ENCODE measurements at regions not wholly inside any gene's neighbourhood (a gene's known extent, or its start where the extent isn't known, plus 50 kb on each side); places are given as distances from the start of the nearest gene placed in this dataset.

GRCh38 chr10:45075216-45075615 lies 74.5 kb downstream of the ZNF22 start:
- Histone ChIP-seq H3K4me2 (no peak overlapping the region), H4K20me1 (no peaks in the 10 kb centered on the region), H3K4me3 (no peak overlapping the region), H3K27ac (no peak overlapping the region), H3K36me3 (no peaks in the 10 kb centered on the region), H3K27me3 (no peaks in the 10 kb centered on the region), H3K9ac (no peak overlapping the region), H3K9me3 (replicated peaks in 1 of 11) (peaks cover 27 to 41% (median 37%) of the 10 kb centered on the region in 11 experiments), H3K4me1 (peaks cover 0 to 13% (median 0%) of the 10 kb centered on the region in 10 experiments; a peak in 7 of 20 replicates)
- no peak for TF ChIP-seq Cebpa-rat (IDR thresholded peaks at IDR 0.05)

- Histone ChIP-seq H3K4me3 (no peak overlapping the region), H3K27me3 (no peaks in the 10 kb centered on the region), H3K9me3 (replicated peaks in 1 of 11) (peaks cover 23 to 34% (median 31%) of the 10 kb centered on the region in 11 experiments), H3K36me3 (no peaks in the 10 kb centered on the region), H4K20me1 (no peaks in the 10 kb centered on the region), H3K9ac (no peak overlapping the region), H3K4me1 (peaks cover 0 to 13% (median 0%) of the 10 kb centered on the region in 10 experiments; a peak in 7 of 20 replicates), H3K27ac (no peak overlapping the region), H3K4me2 (no peak overlapping the region)
- TF ChIP-seq Cebpa-rat (IDR thresholded peaks at IDR 0.05), result no peak
These were observed 75.2 kb downstream of the ZNF22 start for GRCh38 chr10:45075826-45076380.

- TF ChIP-seq Cebpa-rat (IDR thresholded peaks at IDR 0.05), result no peak
- no peak overlapping the region for H3K9ac ChIP-seq
- peaks cover 15 to 25% (median 23%) of the 10 kb centered on the region in 11 experiments for H3K9me3 ChIP-seq (replicated peaks in 1 of 11)
- no peak overlapping the region for H3K27ac ChIP-seq
- H3K36me3 ChIP-seq, result no peaks in the 10 kb centered on the region
- H3K4me3 ChIP-seq, result no peak overlapping the region
- peaks cover 0 to 13% (median 0%) of the 10 kb centered on the region in 10 experiments; a peak in 7 of 20 replicates for H3K4me1 ChIP-seq
- H3K27me3 ChIP-seq, result no peaks in the 10 kb centered on the region
- no peaks in the 10 kb centered on the region for H4K20me1 ChIP-seq
- peak overlapping the region in 5 of 11 experiments; percentile 17 to 47 (median 43); a peak in 8 of 22 replicates for H3K4me2 ChIP-seq
These were observed 76.2 kb downstream of the ZNF22 start for GRCh38 chr10:45076891-45077290.

- H3K27me3 ChIP-seq, result no peaks in the 10 kb centered on the region
These were observed 79.6 kb downstream of the ZNF22 start for GRCh38 chr10:45080331-45080730.

GRCh38 chr10:45082176-45082575 lies 81.5 kb downstream of the ZNF22 start:
- TF ChIP-seq Cebpa-rat (IDR thresholded peaks at IDR 0.05), result no peak
- Histone ChIP-seq H3K9ac (no peak overlapping the region), H3K27me3 (no peaks in the 10 kb centered on the region), H3K4me1 (peaks cover 0 to 2% (median 0%) of the 10 kb centered on the region in 10 experiments; a peak in 5 of 20 replicates), H4K20me1 (no peaks in the 10 kb centered on the region), H3K36me3 (no peaks in the 10 kb centered on the region; a peak in 1 of 22 replicates), H3K4me2 (no peak overlapping the region), H3K4me3 (no peak overlapping the region), H3K9me3 (replicated peaks in 1 of 11) (peaks cover 10 to 18% (median 15%) of the 10 kb centered on the region in 11 experiments; a peak in 21 of 22 replicates), H3K27ac (no peak overlapping the region)

More at GRCh38 chr10:45080331-45080730, 79.6 kb downstream of the ZNF22 start:
- no peak overlapping the region for H3K27ac ChIP-seq
- no peaks in the 10 kb centered on the region for H4K20me1 ChIP-seq
- peaks cover 0 to 6% (median 5%) of the 10 kb centered on the region in 11 experiments; a peak in 16 of 22 replicates for H3K9me3 ChIP-seq (replicated peaks in 1 of 11)
- no peaks in the 10 kb centered on the region for H3K36me3 ChIP-seq
- no peak overlapping the region for H3K4me2 ChIP-seq
- H3K9ac ChIP-seq, result no peak overlapping the region
- H3K4me1 ChIP-seq, result peaks cover 0 to 13% (median 0%) of the 10 kb centered on the region in 10 experiments; a peak in 7 of 20 replicates
- H3K4me3 ChIP-seq, result no peak overlapping the region
- no peak for TF ChIP-seq Cebpa-rat (IDR thresholded peaks at IDR 0.05)

- no peaks in the 10 kb centered on the region for H4K20me1 ChIP-seq
- H3K4me1 ChIP-seq, result peaks cover 0 to 29% (median 19%) of the 10 kb centered on the region in 10 experiments; a peak in 17 of 20 replicates
- no peaks in the 10 kb centered on the region for H3K27me3 ChIP-seq
- H3K4me2 ChIP-seq, result peak overlapping the region in 9 of 11 experiments; percentile 33 to 81 (median 67); a peak in 16 of 22 replicates
- no peak for TF ChIP-seq Cebpa-rat (IDR thresholded peaks at IDR 0.05)
- no peak overlapping the region for H3K27ac ChIP-seq
- 0 out of 22 replicates have a peak, but pooled peaks cover 0 to 5% (median 0%) of the 10 kb centered on the region in 11 experiments for H3K9me3 ChIP-seq (replicated peaks in 1 of 11)
- no peak overlapping the region for H3K4me3 ChIP-seq
- H3K9ac ChIP-seq, result no peak overlapping the region
- H3K36me3 ChIP-seq, result no peaks in the 10 kb centered on the region
These were observed 91.2 kb downstream of the ZNF22 start for GRCh38 chr10:45091968-45092367.

GRCh38 chr10:45093945-45094344 lies 93.2 kb downstream of the ZNF22 start:
- TF ChIP-seq Cebpa-rat (IDR thresholded peaks at IDR 0.05), result no peak
- Histone ChIP-seq H3K27ac (no peak overlapping the region), H4K20me1 (no peaks in the 10 kb centered on the region), H3K36me3 (no peaks in the 10 kb centered on the region), H3K9me3 (replicated peaks in 1 of 11) (0 out of 22 replicates have a peak, but pooled peaks cover 0 to 5% (median 0%) of the 10 kb centered on the region in 11 experiments), H3K4me2 (no peak overlapping the region), H3K9ac (no peak overlapping the region), H3K4me3 (no peak overlapping the region), H3K4me1 (peaks cover 0 to 29% (median 19%) of the 10 kb centered on the region in 10 experiments; a peak in 17 of 20 replicates), H3K27me3 (no peaks in the 10 kb centered on the region)

GRCh38 chr10:45095286-45095685 lies 94.6 kb downstream of the ZNF22 start:
- Histone ChIP-seq H3K36me3 (no peaks in the 10 kb centered on the region), H4K20me1 (no peaks in the 10 kb centered on the region), H3K4me1 (peaks cover 0 to 22% (median 19%) of the 10 kb centered on the region in 10 experiments; a peak in 17 of 20 replicates), H3K27me3 (no peaks in the 10 kb centered on the region), H3K9ac (no peak overlapping the region), H3K4me3 (no peak overlapping the region), H3K9me3 (replicated peaks in 1 of 11) (0 out of 22 replicates have a peak, but pooled peaks cover 0 to 5% (median 0%) of the 10 kb centered on the region in 11 experiments), H3K4me2 (no peak overlapping the region), H3K27ac (no peak overlapping the region)
- no peak for TF ChIP-seq Cebpa-rat (IDR thresholded peaks at IDR 0.05)

GRCh38 chr10:45096001-45096400 lies 95.3 kb downstream of the ZNF22 start:
- Histone ChIP-seq H3K4me3 (no peak overlapping the region), H3K36me3 (no peaks in the 10 kb centered on the region), H3K4me1 (peaks cover 0 to 15% (median 13%) of the 10 kb centered on the region in 10 experiments; a peak in 17 of 20 replicates), H4K20me1 (no peaks in the 10 kb centered on the region), H3K27ac (no peak overlapping the region), H3K9ac (no peak overlapping the region), H3K4me2 (no peak overlapping the region), H3K9me3 (replicated peaks in 1 of 11) (0 out of 22 replicates have a peak, but pooled peaks cover 0 to 5% (median 0%) of the 10 kb centered on the region in 11 experiments), H3K27me3 (no peaks in the 10 kb centered on the region)
- TF ChIP-seq Cebpa-rat (IDR thresholded peaks at IDR 0.05), result no peak
